Neural cell (in vitro differentiated cells): ENCODE measurements at regions not wholly inside any gene's neighbourhood (a gene's known extent, or its start where the extent isn't known, plus 50 kb on each side); places are given as distances from the start of the nearest gene placed in this dataset.

Experiments used
- H2AFZ ChIP-seq: fragments of 200-600, 300-800 bp; sonication (generic), shearing (Covaris generic); 2 replicates; pipeline ENCODE4 v1.6.0; 2014; ENCODE audit warnings: low read depth, mild to moderate bottlenecking, antibody characterized with exemption, low read length, moderate library complexity
- H3F3A ChIP-seq: fragments of 200-600 bp; shearing (Covaris generic); 2 replicates; pipeline ENCODE4 v1.6.1; 2016; ENCODE audit warnings: mild to moderate bottlenecking, moderate library complexity, mixed read lengths, antibody characterized with exemption, low read length; ENCODE audit not compliant: insufficient read depth, poor library complexity, severe bottlenecking
- H3K27ac ChIP-seq: fragments of 200-600, 300-800 bp; sonication (generic), shearing (Covaris generic); 2 replicates; pipeline ENCODE4 v1.5.1; 2014; ENCODE audit warnings: mild to moderate bottlenecking, low read length, moderate library complexity
- H3K27me3 ChIP-seq: fragments of 300-800, 200-600 bp; sonication (generic), shearing (Covaris generic); 2 replicates; pipeline ENCODE4 v1.6.0; 2014; ENCODE audit warnings: mild to moderate bottlenecking, low read depth, low read length, moderate library complexity; ENCODE audit not compliant: insufficient read depth
- H3K36me3 ChIP-seq: fragments of 300-800, 200-600 bp; sonication (generic), shearing (Covaris generic); 2 replicates; pipeline ENCODE4 v1.5.1; 2014; ENCODE audit warnings: mild to moderate bottlenecking, antibody characterized with exemption, low read length, moderate library complexity; ENCODE audit not compliant: insufficient read depth
- H3K4me2 ChIP-seq: fragments of 300-800, 200-600 bp; sonication (generic), shearing (Covaris generic); 2 replicates; pipeline ENCODE4 v1.6.0; 2014; ENCODE audit warnings: mild to moderate bottlenecking, low read length
- H3K4me3 ChIP-seq: fragments of 300-800, 200-600 bp; sonication (generic), shearing (Covaris generic); 2 replicates; pipeline ENCODE4 v1.5.1; 2014; ENCODE audit warnings: mild to moderate bottlenecking, low read length, moderate library complexity
- H3K79me2 ChIP-seq: fragments of 200-600 bp; shearing (Covaris generic); replicated peaks from 2 replicates; pipeline ENCODE4 v1.6.0; 2014; ENCODE audit warnings: mild to moderate bottlenecking, low read length, moderate library complexity; ENCODE audit not compliant: insufficient read depth
- H3K9ac ChIP-seq: fragments of 300-800, 200-600 bp; sonication (generic), shearing (Covaris generic); 2 replicates; pipeline ENCODE4 v1.6.1; 2016; ENCODE audit warnings: mild to moderate bottlenecking, low read length, mixed read lengths
- H3K9me2 ChIP-seq: fragments of 200-600 bp; shearing (Covaris generic); 2 replicates; pipeline ENCODE4 v1.6.1; 2016; ENCODE audit warnings: mild to moderate bottlenecking, low read length, mixed read lengths; ENCODE audit not compliant: insufficient read depth
- H3K9me3 ChIP-seq: fragments of 200-600, 300-800 bp; sonication (generic), shearing (Covaris generic); 2 replicates; pipeline ENCODE4 v1.6.1; 2016; ENCODE audit warnings: mild to moderate bottlenecking, mixed run types, low read length, moderate library complexity, mixed read lengths
- H4K20me1 ChIP-seq: fragments of 200-600 bp; shearing (Covaris generic); 2 replicates; pipeline ENCODE4 v1.6.1; 2016; ENCODE audit warnings: mild to moderate bottlenecking, mixed run types; ENCODE audit not compliant: insufficient read depth
- CTCF ChIP-seq: fragments of 450-650 bp; IDR thresholded peaks from 2 replicates; pipeline ENCODE4 v1.5.1; 2014; ENCODE audit warnings: antibody characterized with exemption, mild to moderate bottlenecking, moderate library complexity; ENCODE audit not compliant: poor library complexity, severe bottlenecking
- EP300 ChIP-seq: fragments of 450-650 bp; conservative IDR thresholded peaks from 2 replicates; pipeline ENCODE4 v1.6.1; 2014; ENCODE audit warnings: antibody characterized with exemption, mild to moderate bottlenecking, moderate library complexity; ENCODE audit not compliant: poor library complexity, severe bottlenecking
- EZH2 ChIP-seq: fragments of 200-600, 300-800 bp; shearing (Covaris generic), sonication (generic); IDR thresholded peaks from 2 replicates; pipeline ENCODE4 v1.6.1; 2014; ENCODE audit warnings: antibody characterized with exemption, low read length, borderline replicate concordance, mild to moderate bottlenecking; ENCODE audit not compliant: insufficient read depth, poor library complexity, severe bottlenecking
- MXI1 ChIP-seq: fragments of 450-650 bp; conservative IDR thresholded peaks from 2 replicates; pipeline ENCODE4 v1.6.1; 2014; ENCODE audit warnings: antibody characterized with exemption, mild to moderate bottlenecking; ENCODE audit not compliant: poor library complexity, severe bottlenecking
- POLR2AphosphoS5 ChIP-seq: IDR thresholded peaks from 2 replicates; pipeline ENCODE4 v1.6.1; 2012
- RAD21 ChIP-seq: fragments of 450-650 bp; conservative IDR thresholded peaks from 2 replicates; pipeline ENCODE4 v1.6.1; 2014; ENCODE audit warnings: antibody characterized with exemption, mild to moderate bottlenecking, moderate library complexity
- SMC3 ChIP-seq: fragments of 450-650 bp; conservative IDR thresholded peaks from 2 replicates; pipeline ENCODE4 v1.6.1; 2014; ENCODE audit warnings: antibody characterized with exemption, mild to moderate bottlenecking, moderate library complexity; ENCODE audit not compliant: poor library complexity
- TAF1 ChIP-seq: IDR thresholded peaks from 2 replicates; pipeline ENCODE4 v1.6.1; 2012; ENCODE audit warnings: low read depth
- TF ChIP-seq, protein P1 (sequence below): IDR thresholded peaks from 2 replicates; pipeline ENCODE4 v1.6.1; 2012; ENCODE audit warnings: borderline replicate concordance

DNA sequence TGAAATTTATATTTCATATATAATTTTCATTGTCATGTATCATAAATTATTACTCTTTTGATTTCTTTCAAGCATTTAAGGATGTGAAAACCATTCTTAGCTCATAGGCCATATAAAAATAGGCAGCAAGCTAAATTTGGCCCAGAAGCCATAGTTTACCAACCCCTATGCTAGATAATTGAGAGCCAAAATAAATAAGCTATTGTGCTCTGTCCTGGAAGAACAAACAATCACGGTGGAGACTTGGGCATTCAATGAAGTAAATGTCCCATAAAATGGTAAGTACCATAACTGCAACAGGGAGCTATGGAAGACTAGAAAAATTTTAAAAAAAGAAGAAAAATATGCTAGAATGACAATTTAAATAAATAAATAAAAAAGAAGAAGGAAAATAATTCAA lies 60.9 kb upstream of the PACRGL start:
- H4K20me1 ChIP-seq = no peaks in the 10 kb centered on the region
- no peak overlapping the region for H2AFZ ChIP-seq
- H3K4me2 ChIP-seq = no peak overlapping the region
- H3K4me3 ChIP-seq = no peak overlapping the region
- no peak overlapping the region for H3K9ac ChIP-seq
- no peaks in the 10 kb centered on the region for H3K36me3 ChIP-seq
- no peaks in the 10 kb centered on the region for H3K27me3 ChIP-seq
- no peaks in the 10 kb centered on the region for H3F3A ChIP-seq
- no peaks in the 10 kb centered on the region for H3K9me3 ChIP-seq
- TF ChIP-seq RAD21 (no peak), SMC3 (no peak), MXI1 (no peak), TAF1 (no peak), POLR2AphosphoS5 (no peak), EZH2 (no peak), CTCF (no peak), EP300 (no peak)
- TF ChIP-seq, protein P1, sequence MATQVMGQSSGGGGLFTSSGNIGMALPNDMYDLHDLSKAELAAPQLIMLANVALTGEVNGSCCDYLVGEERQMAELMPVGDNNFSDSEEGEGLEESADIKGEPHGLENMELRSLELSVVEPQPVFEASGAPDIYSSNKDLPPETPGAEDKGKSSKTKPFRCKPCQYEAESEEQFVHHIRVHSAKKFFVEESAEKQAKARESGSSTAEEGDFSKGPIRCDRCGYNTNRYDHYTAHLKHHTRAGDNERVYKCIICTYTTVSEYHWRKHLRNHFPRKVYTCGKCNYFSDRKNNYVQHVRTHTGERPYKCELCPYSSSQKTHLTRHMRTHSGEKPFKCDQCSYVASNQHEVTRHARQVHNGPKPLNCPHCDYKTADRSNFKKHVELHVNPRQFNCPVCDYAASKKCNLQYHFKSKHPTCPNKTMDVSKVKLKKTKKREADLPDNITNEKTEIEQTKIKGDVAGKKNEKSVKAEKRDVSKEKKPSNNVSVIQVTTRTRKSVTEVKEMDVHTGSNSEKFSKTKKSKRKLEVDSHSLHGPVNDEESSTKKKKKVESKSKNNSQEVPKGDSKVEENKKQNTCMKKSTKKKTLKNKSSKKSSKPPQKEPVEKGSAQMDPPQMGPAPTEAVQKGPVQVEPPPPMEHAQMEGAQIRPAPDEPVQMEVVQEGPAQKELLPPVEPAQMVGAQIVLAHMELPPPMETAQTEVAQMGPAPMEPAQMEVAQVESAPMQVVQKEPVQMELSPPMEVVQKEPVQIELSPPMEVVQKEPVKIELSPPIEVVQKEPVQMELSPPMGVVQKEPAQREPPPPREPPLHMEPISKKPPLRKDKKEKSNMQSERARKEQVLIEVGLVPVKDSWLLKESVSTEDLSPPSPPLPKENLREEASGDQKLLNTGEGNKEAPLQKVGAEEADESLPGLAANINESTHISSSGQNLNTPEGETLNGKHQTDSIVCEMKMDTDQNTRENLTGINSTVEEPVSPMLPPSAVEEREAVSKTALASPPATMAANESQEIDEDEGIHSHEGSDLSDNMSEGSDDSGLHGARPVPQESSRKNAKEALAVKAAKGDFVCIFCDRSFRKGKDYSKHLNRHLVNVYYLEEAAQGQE = no peak
- no peak overlapping the region for H3K27ac ChIP-seq
- H3K79me2 ChIP-seq = no peaks in the 10 kb centered on the region
- H3K9me2 ChIP-seq = no peaks in the 10 kb centered on the region

- Histone ChIP-seq H3K27me3 (no peaks in the 10 kb centered on the region), H3K4me2 (no peak overlapping the region), H3K9me2 (no peaks in the 10 kb centered on the region), H3K36me3 (no peaks in the 10 kb centered on the region), H4K20me1 (no peaks in the 10 kb centered on the region), H2AFZ (no peak overlapping the region), H3K9ac (no peak overlapping the region), H3K4me3 (no peak overlapping the region), H3K27ac (no peak overlapping the region), H3K79me2 (no peaks in the 10 kb centered on the region), H3K9me3 (no peaks in the 10 kb centered on the region), H3F3A (no peaks in the 10 kb centered on the region)
- no peak for TF ChIP-seq POLR2AphosphoS5
- TF ChIP-seq EP300 = no peak
- no peak for TF ChIP-seq TAF1
- TF ChIP-seq MXI1 = no peak
- TF ChIP-seq, protein P1 = no peak
- no peak for TF ChIP-seq CTCF
- no peak for TF ChIP-seq EZH2
- TF ChIP-seq RAD21 = no peak
- TF ChIP-seq SMC3 = no peak
These were observed 59.3 kb upstream of the PACRGL start for GRCh38 chr4:20640989-20641388.
